Liver (tissue), 8 donors: ENCODE measurements at regions not wholly inside any gene's neighbourhood (a gene's known extent, or its start where the extent isn't known, plus 50 kb on each side); places are given as distances from the start of the nearest gene placed in this dataset.

Experiments
- DNase-seq: peaks from one replicate; pipeline ENCODE4 v3.0.0-alpha.2; 2017; ENCODE audit warnings: low spot score
- H3K27ac ChIP-seq, 2 donors: one replicate each; pipeline ENCODE4 v1.7.0; 2013; ENCODE audit warnings: inconsistent platforms in 2 of 2, low read length in 2 of 2, control low read depth in 1 of 2, low read depth in 1 of 2, mild to moderate bottlenecking in 1 of 2
- H3K27me3 ChIP-seq, 4 donors: one replicate each; pipeline versions ENCODE4 v1.6.1 to v1.7.0; 2013; ENCODE audit warnings: low read length in 3 of 4, inconsistent platforms in 1 of 4, mild to moderate bottlenecking in 1 of 4, moderate library complexity in 1 of 4; ENCODE audit not compliant: control insufficient read depth in 4 of 4, insufficient read depth in 4 of 4
- H3K36me3 ChIP-seq, 4 donors: one replicate each; pipeline versions ENCODE4 v1.6.1 to v1.7.0; 2013; ENCODE audit warnings: low read length in 3 of 4, mild to moderate bottlenecking in 3 of 4, low read depth in 1 of 4, moderate library complexity in 1 of 4; ENCODE audit not compliant: control insufficient read depth in 4 of 4, insufficient read depth in 3 of 4
- H3K4me1 ChIP-seq, 4 donors: one replicate each; pipeline versions ENCODE4 v1.6.1 to v1.7.0; 2013; ENCODE audit warnings: low read length in 3 of 4, mild to moderate bottlenecking in 3 of 4, moderate library complexity in 1 of 4; ENCODE audit not compliant: control insufficient read depth in 4 of 4, insufficient read depth in 4 of 4
- H3K4me3 ChIP-seq, 3 donors: one replicate each; pipeline versions ENCODE4 v1.6.1 to v1.7.0; 2013; ENCODE audit warnings: low read length in 3 of 3, control low read depth in 1 of 3, low read depth in 1 of 3, mild to moderate bottlenecking in 1 of 3
- H3K9ac ChIP-seq, 2 donors: one replicate each; pipeline ENCODE4 v1.7.0; 2013; ENCODE audit warnings: low read length in 2 of 2, mild to moderate bottlenecking in 2 of 2, moderate library complexity in 2 of 2, control low read depth in 1 of 2, low read depth in 1 of 2
- H3K9me3 ChIP-seq, 4 donors: one replicate each; pipeline versions ENCODE4 v1.6.1 to v1.7.0; 2013; ENCODE audit warnings: low read length in 3 of 4; ENCODE audit not compliant: control insufficient read depth in 4 of 4
- ATF3 ChIP-seq: IDR thresholded peaks from 2 replicates; pipeline ENCODE4 v1.6.1; 2016; ENCODE audit warnings: antibody characterized with exemption
- EGR1 ChIP-seq, 2 donors: IDR thresholded peaks; 2 replicates each; pipeline ENCODE4 v1.6.1; 2016 to 2018; ENCODE audit warnings: antibody characterized with exemption in 2 of 2, low read depth in 2 of 2
- FOXA1 ChIP-seq: IDR thresholded peaks from 2 replicates; pipeline ENCODE4 v1.6.1; 2016; ENCODE audit warnings: antibody characterized with exemption
- FOXA2 ChIP-seq: IDR thresholded peaks from 2 replicates; pipeline ENCODE4 v1.6.1; 2016; ENCODE audit warnings: antibody characterized with exemption
- GABPA ChIP-seq, 2 donors: IDR thresholded peaks in 1 of 2; conservative IDR thresholded peaks in 1 of 2; 2 replicates each; pipeline ENCODE4 v1.6.1; 2016; ENCODE audit warnings: antibody characterized with exemption in 2 of 2, mild to moderate bottlenecking in 1 of 2, moderate library complexity in 1 of 2
- HNF4A ChIP-seq, 2 donors: conservative IDR thresholded peaks; 2 replicates each; pipeline ENCODE4 v1.6.1; 2016; ENCODE audit warnings: antibody characterized with exemption in 2 of 2, mild to moderate bottlenecking in 2 of 2
- HNF4G ChIP-seq: IDR thresholded peaks from 2 replicates; pipeline ENCODE4 v1.6.1; 2016; ENCODE audit warnings: antibody characterized with exemption
- JUND ChIP-seq, 2 donors: IDR thresholded peaks; 2 replicates each; pipeline ENCODE4 v1.6.1; 2016; ENCODE audit warnings: antibody characterized with exemption in 2 of 2
- MAX ChIP-seq: IDR thresholded peaks from 2 replicates; pipeline ENCODE4 v1.6.1; 2016; ENCODE audit warnings: antibody characterized with exemption
- NR2F2 ChIP-seq: IDR thresholded peaks from 2 replicates; pipeline ENCODE4 v1.6.1; 2016; ENCODE audit warnings: antibody characterized with exemption
- RAD21 ChIP-seq, 2 donors: IDR thresholded peaks; 2 replicates each; pipeline ENCODE4 v1.6.1; 2016; ENCODE audit warnings: antibody characterized with exemption in 2 of 2, mild to moderate bottlenecking in 2 of 2
- REST ChIP-seq: IDR thresholded peaks from 2 replicates; pipeline ENCODE4 v1.6.1; 2016; ENCODE audit warnings: antibody characterized with exemption, mild to moderate bottlenecking
- RXRA ChIP-seq, 2 donors: IDR thresholded peaks; 2 replicates each; pipeline ENCODE4 v1.6.1; 2017 to 2018; ENCODE audit warnings: antibody characterized with exemption in 2 of 2, mild to moderate bottlenecking in 1 of 2
- SP1 ChIP-seq: IDR thresholded peaks from 2 replicates; pipeline ENCODE4 v1.6.1; 2018; ENCODE audit warnings: antibody characterized with exemption, mild to moderate bottlenecking
- TAF1 ChIP-seq: conservative IDR thresholded peaks from 2 replicates; pipeline ENCODE4 v1.6.1; 2016; ENCODE audit warnings: antibody characterized with exemption, mild to moderate bottlenecking
- YY1 ChIP-seq: IDR thresholded peaks from 2 replicates; pipeline ENCODE4 v1.6.1; 2016; ENCODE audit warnings: antibody characterized with exemption, mild to moderate bottlenecking
- WGBS: extraction: QIAGEN DNeasy Blood & Tissue Kit; methylation state at CpG from one replicate; pipeline ENCODE4 v1.1.7; 2013; 5-methylcytosine and 5-hydroxymethylcytosine counted together
- TF ChIP-seq, protein P1 (sequence below): IDR thresholded peaks from 2 replicates; pipeline ENCODE4 v1.6.1; 2016; ENCODE audit warnings: antibody characterized with exemption
- TF ChIP-seq, protein P2 (sequence below): fragments of 150-350 bp; IDR thresholded peaks from 2 replicates; pipeline ENCODE4 v1.5.1; 2017; ENCODE audit warnings: improper control_type of control experiment, low read depth, low read length; ENCODE audit not compliant: missing input control
- donor health status: healthy.
- donor health status: healthy.
- donor health status: healthy.
- donor health status: healthy.
- donor health status: healthy.

GRCh38 chr5:25604681-25605080 lies 959.9 kb upstream of the CDH10 start:
- Histone ChIP-seq H3K27ac (no peak overlapping the region), H3K9ac (no peak overlapping the region), H3K27me3 (no peaks in the 10 kb centered on the region), H3K36me3 (no peaks in the 10 kb centered on the region), H3K9me3 (no peaks in the 10 kb centered on the region), H3K4me3 (no peak overlapping the region), H3K4me1 (peaks cover 0 to 1% (median 0%) of the 10 kb centered on the region in 4 donors)
- no peak for TF ChIP-seq NR2F2
- no peak for TF ChIP-seq HNF4A (conservative IDR thresholded peaks at IDR 0.05)
- TF ChIP-seq TAF1: no peak
- no peak for TF ChIP-seq FOXA2
- no peak for TF ChIP-seq ATF3
- no peak for TF ChIP-seq YY1
- no peak for TF ChIP-seq JUND (IDR thresholded peaks at IDR 0.05)
- TF ChIP-seq, protein P1, sequence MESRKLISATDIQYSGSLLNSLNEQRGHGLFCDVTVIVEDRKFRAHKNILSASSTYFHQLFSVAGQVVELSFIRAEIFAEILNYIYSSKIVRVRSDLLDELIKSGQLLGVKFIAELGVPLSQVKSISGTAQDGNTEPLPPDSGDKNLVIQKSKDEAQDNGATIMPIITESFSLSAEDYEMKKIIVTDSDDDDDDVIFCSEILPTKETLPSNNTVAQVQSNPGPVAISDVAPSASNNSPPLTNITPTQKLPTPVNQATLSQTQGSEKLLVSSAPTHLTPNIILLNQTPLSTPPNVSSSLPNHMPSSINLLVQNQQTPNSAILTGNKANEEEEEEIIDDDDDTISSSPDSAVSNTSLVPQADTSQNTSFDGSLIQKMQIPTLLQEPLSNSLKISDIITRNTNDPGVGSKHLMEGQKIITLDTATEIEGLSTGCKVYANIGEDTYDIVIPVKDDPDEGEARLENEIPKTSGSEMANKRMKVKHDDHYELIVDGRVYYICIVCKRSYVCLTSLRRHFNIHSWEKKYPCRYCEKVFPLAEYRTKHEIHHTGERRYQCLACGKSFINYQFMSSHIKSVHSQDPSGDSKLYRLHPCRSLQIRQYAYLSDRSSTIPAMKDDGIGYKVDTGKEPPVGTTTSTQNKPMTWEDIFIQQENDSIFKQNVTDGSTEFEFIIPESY: no peak
- no peak for TF ChIP-seq FOXA1
- TF ChIP-seq REST: no peak
- no peak for TF ChIP-seq MAX
- TF ChIP-seq HNF4G: no peak
- TF ChIP-seq, protein P2, sequence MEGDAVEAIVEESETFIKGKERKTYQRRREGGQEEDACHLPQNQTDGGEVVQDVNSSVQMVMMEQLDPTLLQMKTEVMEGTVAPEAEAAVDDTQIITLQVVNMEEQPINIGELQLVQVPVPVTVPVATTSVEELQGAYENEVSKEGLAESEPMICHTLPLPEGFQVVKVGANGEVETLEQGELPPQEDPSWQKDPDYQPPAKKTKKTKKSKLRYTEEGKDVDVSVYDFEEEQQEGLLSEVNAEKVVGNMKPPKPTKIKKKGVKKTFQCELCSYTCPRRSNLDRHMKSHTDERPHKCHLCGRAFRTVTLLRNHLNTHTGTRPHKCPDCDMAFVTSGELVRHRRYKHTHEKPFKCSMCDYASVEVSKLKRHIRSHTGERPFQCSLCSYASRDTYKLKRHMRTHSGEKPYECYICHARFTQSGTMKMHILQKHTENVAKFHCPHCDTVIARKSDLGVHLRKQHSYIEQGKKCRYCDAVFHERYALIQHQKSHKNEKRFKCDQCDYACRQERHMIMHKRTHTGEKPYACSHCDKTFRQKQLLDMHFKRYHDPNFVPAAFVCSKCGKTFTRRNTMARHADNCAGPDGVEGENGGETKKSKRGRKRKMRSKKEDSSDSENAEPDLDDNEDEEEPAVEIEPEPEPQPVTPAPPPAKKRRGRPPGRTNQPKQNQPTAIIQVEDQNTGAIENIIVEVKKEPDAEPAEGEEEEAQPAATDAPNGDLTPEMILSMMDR: no peak
- TF ChIP-seq RXRA (IDR thresholded peaks at IDR 0.05): no peak
- TF ChIP-seq GABPA (IDR thresholded peaks at IDR 0.05 in 1 of 2, conservative IDR thresholded peaks at IDR 0.05 in 1 of 2): no peak
- TF ChIP-seq RAD21 (IDR thresholded peaks at IDR 0.05): no peak
- no peak for TF ChIP-seq SP1
- TF ChIP-seq EGR1 (IDR thresholded peaks at IDR 0.05; ENCODE audit: low read depth in 2 of 2): no peak
- WGBS: 76% methylated on average over 1 of the region's 1 CpG
- no peak for DNase-seq
